NCI-H2029 (cell line): ENCODE measurements at regions not wholly inside any gene's neighbourhood (a gene's known extent, or its start where the extent isn't known, plus 50 kb on each side); places are given as distances from the start of the nearest gene placed in this dataset.
"Not testable (repeated sequence)": the region's sequence is repeated elsewhere in the genome, so short reads cannot be mapped to it uniquely, and the experiment has no call there.

Experiments used
- DNase-seq: peaks from one replicate; lab custom pipeline; 2025; lab: John Stamatoyannopoulos, UW

- no peak for DNase-seq
Measured at GRCh38 chr10:33036670-33037069, 78.6 kb upstream of the ITGB1 start.

- no peak for DNase-seq
Measured at GRCh38 chr10:33035411-33035810, 77.4 kb upstream of the ITGB1 start.

- DNase-seq = no peak
Measured at GRCh38 chr10:33034931-33035330, 76.9 kb upstream of the ITGB1 start.

DNA sequence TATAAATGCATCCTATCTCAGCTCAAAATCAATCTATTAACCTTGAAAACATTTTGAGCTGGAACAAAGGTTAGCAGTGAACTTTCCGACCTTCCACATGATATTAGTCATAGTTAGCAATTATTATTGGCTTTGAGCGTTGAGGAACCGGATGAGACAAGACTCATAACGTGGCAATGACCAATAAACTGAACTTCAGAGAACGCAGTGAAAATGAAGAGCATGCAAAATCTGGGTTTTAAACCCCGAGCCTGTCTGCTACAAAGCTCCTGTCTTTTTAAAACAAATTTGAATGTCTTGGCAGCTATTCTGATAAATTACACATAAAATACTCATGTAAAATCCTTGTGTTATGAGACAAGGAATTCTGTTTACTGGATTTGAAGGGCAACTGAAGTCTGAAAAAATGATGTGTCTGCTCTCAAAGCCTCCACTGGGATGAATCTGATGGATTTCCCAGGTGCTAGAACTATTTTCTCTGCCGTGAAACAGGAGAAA, 74.7 kb upstream of the ITGB1 start:
- no peak for DNase-seq

DNA sequence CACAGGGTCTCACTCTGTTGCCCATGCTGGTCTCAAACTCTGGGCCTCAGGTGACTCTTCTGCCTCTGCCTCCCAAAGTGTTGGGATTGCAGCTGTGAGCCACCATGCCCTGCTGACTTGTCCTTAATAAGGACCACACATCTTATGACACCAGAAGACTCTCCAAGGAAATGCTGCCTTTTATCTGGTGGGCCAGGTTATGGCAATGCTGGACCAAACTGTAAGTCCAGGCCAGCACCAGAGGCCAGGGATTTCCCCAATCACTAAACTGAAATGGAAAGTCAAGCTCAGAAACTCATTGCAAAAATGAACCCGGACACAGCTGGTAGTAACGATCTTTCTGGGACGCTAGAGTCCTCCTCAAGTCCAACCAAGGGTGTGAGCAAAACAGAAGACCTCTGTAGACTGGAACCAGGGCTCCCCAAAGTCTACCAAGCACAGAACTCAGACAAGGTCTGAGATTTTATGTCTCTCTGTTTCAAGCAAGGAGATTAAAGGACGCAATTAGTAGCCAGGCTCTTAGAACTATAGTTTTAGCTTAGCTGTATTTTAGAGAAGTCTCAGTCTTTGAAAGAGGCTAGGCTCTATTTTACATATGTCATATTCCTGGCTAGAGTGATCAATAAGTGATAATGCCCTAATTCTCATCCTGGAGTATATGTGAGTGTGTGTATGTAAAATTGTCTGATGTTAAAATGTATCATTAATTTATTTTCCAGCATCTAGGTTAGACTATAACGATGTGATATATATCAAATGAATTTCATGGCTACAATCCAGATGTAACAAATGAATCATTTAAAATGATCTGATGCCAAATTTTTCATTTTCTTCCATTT, 74.0 kb upstream of the ITGB1 start:
- DNase-seq = no peak

DNA sequence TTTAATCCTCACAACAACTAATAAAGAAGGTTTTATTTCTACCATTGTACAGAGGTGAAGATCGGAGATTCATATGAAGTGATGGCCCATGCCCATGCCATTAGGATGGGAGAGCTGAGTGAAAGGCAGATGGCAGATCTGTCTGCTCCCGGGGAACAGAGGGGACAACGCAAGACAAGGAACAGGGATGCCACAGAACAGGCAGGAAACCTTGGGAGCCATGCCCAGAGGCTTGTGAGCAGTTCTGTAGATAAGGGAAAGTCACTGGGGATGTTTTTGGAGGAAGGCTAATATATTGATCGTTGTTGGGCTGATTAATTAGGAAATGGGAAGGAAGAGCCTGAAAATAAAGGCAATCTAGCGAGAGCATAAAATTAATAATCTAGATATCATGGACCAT, 73.1 kb upstream of the ITGB1 start:
- DNase-seq = no peak

- DNase-seq = not testable (repeated sequence)
Measured at GRCh38 chr10:33028515-33028914, 70.5 kb upstream of the ITGB1 start.

DNA sequence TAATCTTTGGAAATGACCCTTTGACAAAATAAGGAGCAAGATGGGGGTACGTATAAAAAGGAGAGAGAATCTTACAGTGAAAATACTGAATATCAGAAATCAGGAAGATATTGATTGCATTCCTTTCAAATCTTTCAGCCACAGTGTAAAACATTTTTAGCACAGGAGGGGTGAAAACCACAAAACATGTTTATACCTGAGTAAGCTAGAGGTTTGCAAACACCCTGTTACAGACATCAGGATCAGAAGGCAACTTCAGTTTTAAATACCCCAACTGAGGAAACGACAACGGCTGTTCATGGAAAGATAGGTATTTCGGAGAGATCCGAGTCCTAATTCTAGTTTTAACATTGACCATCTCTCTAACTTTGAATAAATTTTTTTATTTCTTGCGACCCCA, 69.1 kb upstream of the ITGB1 start:
- no peak for DNase-seq

GRCh38 chr10:33026422-33026821, 68.4 kb upstream of the ITGB1 start:
- DNase-seq = no peak

DNA sequence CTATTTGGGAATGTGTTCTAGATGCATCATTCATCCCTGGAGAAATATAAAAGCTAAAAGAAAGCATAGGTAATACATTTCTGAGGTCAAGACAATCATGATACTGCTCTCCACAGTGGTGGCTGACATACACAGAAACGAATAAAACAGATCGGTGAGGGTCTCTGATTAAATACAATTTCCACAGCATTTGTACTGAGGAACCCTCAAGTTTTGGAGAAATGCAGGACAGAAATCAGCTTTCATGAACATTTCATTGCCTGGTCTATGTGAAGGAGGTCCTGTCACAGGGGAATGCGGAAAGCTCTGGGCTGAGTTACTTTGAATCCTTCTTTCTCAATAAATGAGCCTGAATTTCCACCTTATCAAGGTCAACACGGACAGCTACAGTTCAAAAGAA, 67.9 kb upstream of the ITGB1 start:
- no peak for DNase-seq

DNA sequence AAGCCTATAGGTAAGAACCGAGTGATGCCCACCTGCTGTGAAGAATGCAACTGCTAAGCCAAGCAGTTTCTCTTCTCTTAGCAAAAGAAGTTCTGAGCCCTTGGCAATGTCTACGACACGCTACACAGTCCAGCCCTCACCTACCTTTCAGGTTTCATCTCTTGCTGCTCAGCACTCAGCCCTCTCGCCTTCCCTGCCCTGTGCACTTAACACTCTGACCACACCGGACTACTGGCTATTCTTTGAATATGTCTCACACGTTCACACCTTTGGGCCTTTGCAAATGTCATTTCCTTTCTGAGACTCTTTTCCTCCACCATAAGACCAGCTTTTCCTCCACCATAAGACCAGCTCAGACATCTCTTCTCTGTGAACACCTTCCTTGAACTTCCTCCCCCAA, 67.0 kb upstream of the ITGB1 start:
- DNase-seq = no peak

DNA sequence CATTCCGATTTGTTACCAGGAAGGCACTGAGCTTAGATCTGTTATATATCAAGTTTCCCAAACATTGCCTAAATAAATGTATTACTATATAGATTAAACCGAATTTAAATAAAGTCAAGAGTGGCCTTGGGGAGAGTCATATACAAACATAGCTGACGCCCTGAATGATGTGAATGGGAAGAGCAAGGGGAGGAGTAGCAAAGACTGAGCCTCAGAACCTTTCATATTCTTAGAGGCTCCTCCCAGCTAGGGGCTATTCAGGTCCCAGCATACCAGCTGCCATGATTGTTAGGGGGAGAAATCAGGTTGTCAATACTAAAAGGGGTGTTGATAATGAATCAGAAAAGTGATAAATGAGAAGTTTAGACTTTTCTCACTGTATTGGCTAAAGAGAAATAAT, 64.7 kb upstream of the ITGB1 start:
- DNase-seq = no peak

- DNase-seq = no peak
Measured at GRCh38 chr10:33022090-33022489, 64.1 kb upstream of the ITGB1 start.

- DNase-seq = no peak
Measured at GRCh38 chr10:33016988-33017387, 59.0 kb upstream of the ITGB1 start.

GRCh38 chr10:33015761-33016547, 57.9 kb upstream of the ITGB1 start:
- DNase-seq = no peak

GRCh38 chr10:33013331-33013730, 55.3 kb upstream of the ITGB1 start:
- not testable (repeated sequence) for DNase-seq

DNA sequence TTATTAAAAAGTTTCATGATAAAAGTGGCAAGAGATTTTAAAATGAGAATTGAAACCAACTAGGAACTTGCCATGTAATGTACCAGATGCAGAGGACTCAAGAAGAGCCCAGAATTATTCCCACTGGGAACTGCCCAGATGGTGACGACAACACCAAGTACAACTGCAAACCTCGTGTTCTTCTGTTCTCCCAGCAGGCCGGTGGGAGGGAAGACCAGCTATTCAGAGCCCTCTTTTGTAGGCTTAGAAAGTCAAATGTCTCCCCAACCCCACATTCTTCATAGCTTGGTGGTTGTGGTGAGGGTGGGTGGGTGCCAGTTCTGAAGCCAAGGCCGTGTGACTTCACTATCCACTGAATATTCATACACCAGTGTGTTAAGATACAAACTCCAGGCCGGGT, 54.3 kb upstream of the ITGB1 start:
- no peak for DNase-seq

GRCh38 chr10:33010132-33011037, 52.4 kb upstream of the ITGB1 start:
- no peak for DNase-seq

DNA sequence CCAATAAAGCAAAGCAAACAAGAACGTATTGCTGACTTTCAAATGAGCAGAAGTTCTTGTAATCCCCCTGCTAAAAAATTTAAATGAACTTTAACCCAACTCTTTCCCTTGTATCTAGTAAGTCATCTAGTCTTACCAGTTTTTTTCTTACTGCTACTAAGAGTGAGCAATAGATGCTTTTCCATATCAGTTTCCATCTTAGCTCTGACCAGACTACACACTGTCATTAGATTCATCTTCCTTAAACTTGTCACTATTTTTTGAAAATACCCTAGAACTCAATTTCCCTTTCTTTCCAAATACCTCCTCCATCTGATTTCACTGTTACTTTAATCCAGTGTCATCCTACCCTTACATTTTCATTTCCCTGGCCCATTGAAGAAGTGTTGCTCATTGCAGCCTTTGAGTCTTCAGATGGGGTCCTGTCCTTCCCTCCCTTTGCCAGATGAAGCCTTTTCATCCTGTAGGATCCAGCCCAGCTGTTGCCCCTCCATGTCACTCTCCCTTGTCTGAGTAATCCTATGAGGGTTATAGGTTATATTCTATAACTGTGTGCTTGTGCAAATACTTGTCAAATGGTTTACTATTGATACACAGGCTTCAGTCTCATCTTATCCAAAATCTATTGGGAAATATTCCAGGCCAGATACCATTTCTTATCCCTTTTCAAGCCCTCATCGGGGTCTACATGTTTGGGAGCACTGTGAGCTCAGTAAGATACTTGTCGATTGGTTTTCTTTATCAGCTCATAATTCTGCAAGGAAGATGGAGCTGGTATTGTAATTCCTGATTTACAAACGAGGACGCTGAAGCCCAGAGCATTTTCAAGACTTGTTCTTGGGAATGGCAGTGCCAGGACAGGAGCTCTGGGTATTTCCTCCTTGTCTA, 51.5 kb upstream of the ITGB1 start:
- DNase-seq = no peak

GRCh38 chr10:33008499-33009243, 50.6 kb upstream of the ITGB1 start:
- peak; percentile 22 for DNase-seq
